Effector memory CD8-positive, alpha-beta T cell (primary cell): ENCODE measurements at regions not wholly inside any gene's neighbourhood (a gene's known extent, or its start where the extent isn't known, plus 50 kb on each side); places are given as distances from the start of the nearest gene placed in this dataset.
"Not testable (repeated sequence)": the region's sequence is repeated elsewhere in the genome, so short reads cannot be mapped to it uniquely, and the experiment has no call there.

Source experiments
- ATAC-seq: fragments of 150-1000 bp; cut with Tn5 transposase; replicated peaks from 2 replicates; pipeline ENCODE4 v1.10.0; 2021; ENCODE audit warnings: mild to moderate bottlenecking, moderate library complexity
- DNase-seq, 3 experiments: peaks; one replicate each; pipeline ENCODE4 v3.0.0; 2021
- H3K27ac Mint-ChIP-seq, 2 donors: one replicate each; pipeline ENCODE4 v1.8.0; 2022; ENCODE audit warnings: mild to moderate bottlenecking in 2 of 2, mixed read lengths in 2 of 2, moderate library complexity in 2 of 2
- H3K27me3 Mint-ChIP-seq, 2 donors: one replicate each; pipeline ENCODE4 v1.8.0; 2022; ENCODE audit warnings: mixed read lengths in 2 of 2
- H3K36me3 Mint-ChIP-seq: one replicate; pipeline ENCODE4 v1.8.0; 2022; ENCODE audit warnings: mild to moderate bottlenecking, moderate library complexity, mixed read lengths; ENCODE audit not compliant: insufficient read depth
- H3K4me1 Mint-ChIP-seq, 2 donors: one replicate each; pipeline ENCODE4 v1.8.0; 2022; ENCODE audit warnings: low read depth in 2 of 2, mixed read lengths in 2 of 2
- H3K4me3 Mint-ChIP-seq, 2 donors: one replicate each; pipeline ENCODE4 v1.8.0; 2022; ENCODE audit warnings: mild to moderate bottlenecking in 2 of 2, mixed read lengths in 2 of 2, moderate library complexity in 2 of 2
- H3K9me3 Mint-ChIP-seq, 2 donors: one replicate each; pipeline ENCODE4 v1.8.0; 2022; ENCODE audit warnings: mixed read lengths in 2 of 2

DNA sequence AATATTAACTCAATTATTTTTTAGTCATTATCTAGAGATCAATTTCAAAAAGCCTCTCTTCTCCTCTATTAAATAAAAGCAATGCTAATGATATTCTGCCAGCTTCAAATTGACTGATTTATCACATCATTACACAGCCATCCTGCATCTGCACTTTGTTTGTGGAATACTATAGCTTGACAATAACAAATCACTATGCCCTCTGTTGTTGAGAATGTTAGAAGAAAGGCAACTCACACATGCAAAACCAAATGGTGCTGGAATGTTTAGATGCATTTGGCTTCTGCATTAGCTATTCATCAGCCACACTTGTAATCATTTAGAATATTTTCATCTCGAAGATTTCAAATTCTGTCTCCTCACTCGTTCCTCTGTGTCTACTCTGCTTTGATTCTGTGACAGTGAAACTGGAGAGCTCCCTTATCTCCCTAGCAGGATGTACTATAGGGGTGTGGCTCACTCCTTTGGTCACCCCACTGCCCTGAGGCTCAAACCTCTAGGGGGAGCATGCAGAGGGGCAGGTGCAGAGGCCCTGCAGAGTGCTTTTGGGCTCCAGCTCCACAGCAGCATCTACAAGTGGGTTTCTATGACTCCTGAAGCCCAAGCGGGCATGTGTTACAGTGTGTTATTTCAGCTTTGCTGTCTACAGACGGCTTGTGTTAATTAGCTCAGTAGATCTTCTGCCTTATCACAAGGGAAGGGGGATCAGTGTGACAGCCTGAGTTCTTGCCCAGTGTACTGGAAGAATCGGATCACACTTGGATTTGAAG lies 454.1 kb upstream of the BCHE start:
- no peak overlapping the region for H3K27ac Mint-ChIP-seq
- no peaks in the 10 kb centered on the region for H3K4me1 Mint-ChIP-seq
- no peak for ATAC-seq
- H3K9me3 Mint-ChIP-seq = peaks cover 14 to 23% of the 10 kb centered on the region in 2 donors
- H3K36me3 Mint-ChIP-seq = no peaks in the 10 kb centered on the region
- no peak overlapping the region for H3K4me3 Mint-ChIP-seq
- no peaks in the 10 kb centered on the region for H3K27me3 Mint-ChIP-seq
- no peak for DNase-seq

DNA sequence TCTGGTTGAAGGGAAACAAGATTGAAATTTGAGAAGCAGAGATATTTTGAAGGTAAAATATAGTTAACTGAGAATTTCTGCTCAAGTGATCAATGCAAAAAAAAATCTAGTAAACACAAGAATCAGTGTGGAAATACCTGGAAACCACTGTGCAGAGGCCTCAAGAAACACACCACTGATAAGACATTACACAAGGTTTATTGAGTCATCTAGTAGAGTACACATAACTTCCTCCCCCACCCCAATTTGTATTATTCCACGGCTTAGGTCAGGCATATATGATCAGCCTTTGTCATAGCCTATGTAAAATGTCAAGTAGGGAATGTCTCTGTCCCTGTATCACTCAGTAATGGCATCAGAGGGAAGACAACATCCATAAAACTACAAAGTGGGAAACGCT lies 447.8 kb upstream of the BCHE start:
- Mint-ChIP-seq H3K4me1 (no peaks in the 10 kb centered on the region), H3K36me3 (no peaks in the 10 kb centered on the region), H3K27ac (no peak overlapping the region), H3K27me3 (no peaks in the 10 kb centered on the region), H3K9me3 (peaks cover 9 to 11% of the 10 kb centered on the region in 2 donors), H3K4me3 (no peak overlapping the region)
- ATAC-seq (no peak), DNase-seq (no peak)

DNA sequence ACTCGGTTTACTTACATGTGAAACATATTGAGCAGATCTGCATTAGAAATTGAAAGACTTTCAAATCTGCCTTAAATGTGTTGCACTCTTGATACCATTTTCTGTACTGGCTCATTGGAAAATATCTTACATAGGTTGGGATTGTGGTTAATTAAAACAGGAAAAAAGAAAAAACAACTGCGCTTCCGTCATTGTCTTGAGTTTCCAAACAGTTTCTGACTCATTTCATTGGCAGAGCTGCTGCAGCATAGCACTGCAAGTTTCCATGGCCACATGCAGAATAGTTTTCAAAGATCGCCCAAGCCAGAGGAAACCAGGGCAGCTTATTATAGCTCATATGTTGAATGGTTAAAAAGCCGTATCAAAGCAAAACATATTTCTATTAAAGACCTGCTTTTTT lies 446.6 kb upstream of the BCHE start:
- no peak for ATAC-seq
- peaks cover 9 to 11% of the 10 kb centered on the region in 2 donors for H3K9me3 Mint-ChIP-seq
- H3K4me3 Mint-ChIP-seq = no peak overlapping the region
- DNase-seq = no peak
- H3K27ac Mint-ChIP-seq = no peak overlapping the region
- H3K27me3 Mint-ChIP-seq = no peaks in the 10 kb centered on the region
- no peaks in the 10 kb centered on the region for H3K36me3 Mint-ChIP-seq
- H3K4me1 Mint-ChIP-seq = no peaks in the 10 kb centered on the region

DNA sequence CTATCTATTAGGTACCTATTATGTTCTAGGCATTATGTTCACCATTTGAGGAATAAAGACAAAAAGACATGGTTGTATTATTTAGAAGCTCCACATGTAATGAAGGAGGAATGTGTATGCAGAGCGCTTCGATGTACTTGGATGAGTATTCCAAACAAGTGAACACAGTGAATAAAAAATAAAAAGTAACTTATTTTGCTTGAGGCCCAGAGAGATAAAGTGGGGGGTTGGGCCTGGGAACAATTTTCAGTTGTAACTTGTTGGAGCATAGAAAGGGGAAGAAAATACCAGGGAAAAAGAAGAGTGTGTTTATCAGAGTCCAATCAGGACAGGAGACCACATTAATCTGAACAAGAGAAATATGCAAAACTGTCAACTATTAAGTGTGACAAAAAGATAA lies 445.7 kb upstream of the BCHE start:
- Mint-ChIP-seq H3K4me3 (no peak overlapping the region), H3K4me1 (no peaks in the 10 kb centered on the region), H3K36me3 (no peaks in the 10 kb centered on the region), H3K27me3 (no peaks in the 10 kb centered on the region), H3K27ac (no peak overlapping the region), H3K9me3 (peaks cover 4 to 9% of the 10 kb centered on the region in 2 donors)
- ATAC-seq = no peak
- no peak for DNase-seq

DNA sequence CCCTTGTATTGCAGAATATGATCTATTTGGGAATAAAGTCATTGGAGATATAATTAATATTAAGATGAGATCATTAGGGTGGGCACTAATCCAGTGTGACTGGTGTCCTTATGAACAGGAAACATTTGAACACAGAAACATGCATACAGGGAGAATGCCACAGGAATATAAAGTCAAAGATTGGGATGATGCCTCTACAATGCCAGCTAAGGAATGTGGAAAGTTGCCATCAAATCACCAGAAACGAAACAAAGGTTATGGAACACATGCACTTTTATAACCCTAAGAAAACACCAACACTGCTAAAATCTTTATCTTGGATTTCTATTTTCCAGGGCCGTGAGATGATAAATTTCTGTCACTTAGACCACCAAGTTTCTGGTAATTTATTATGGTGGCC lies 442.4 kb upstream of the BCHE start:
- no peaks in the 10 kb centered on the region for H3K4me1 Mint-ChIP-seq
- no peak overlapping the region for H3K4me3 Mint-ChIP-seq
- no peak for ATAC-seq
- H3K27me3 Mint-ChIP-seq = no peaks in the 10 kb centered on the region
- H3K27ac Mint-ChIP-seq = no peak overlapping the region
- DNase-seq = no peak
- H3K9me3 Mint-ChIP-seq = peaks cover 4 to 7% of the 10 kb centered on the region in 2 donors
- no peaks in the 10 kb centered on the region for H3K36me3 Mint-ChIP-seq

DNA sequence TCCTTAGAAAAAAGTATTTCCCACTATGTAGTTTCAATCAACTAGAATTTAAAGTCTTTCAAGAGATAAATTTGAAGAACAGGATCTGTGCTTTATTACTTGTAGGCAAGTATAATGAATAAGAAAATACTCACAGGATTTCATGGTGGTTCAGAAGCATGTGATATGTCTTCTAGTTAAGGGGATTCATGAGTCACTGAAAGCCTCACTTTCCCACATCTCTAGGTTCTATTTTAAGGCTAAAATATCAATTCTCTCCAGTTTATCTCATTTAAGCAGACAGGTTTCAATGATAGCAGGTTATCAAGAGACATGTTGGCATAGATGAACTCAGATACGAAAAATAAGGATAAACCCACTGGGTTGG lies 437.8 kb upstream of the BCHE start:
- DNase-seq = no peak
- Mint-ChIP-seq H3K9me3 (peaks cover 2 to 4% of the 10 kb centered on the region in 2 donors), H3K4me1 (no peaks in the 10 kb centered on the region), H3K4me3 (no peak overlapping the region), H3K36me3 (no peaks in the 10 kb centered on the region), H3K27ac (no peak overlapping the region), H3K27me3 (no peaks in the 10 kb centered on the region)
- no peak for ATAC-seq

DNA sequence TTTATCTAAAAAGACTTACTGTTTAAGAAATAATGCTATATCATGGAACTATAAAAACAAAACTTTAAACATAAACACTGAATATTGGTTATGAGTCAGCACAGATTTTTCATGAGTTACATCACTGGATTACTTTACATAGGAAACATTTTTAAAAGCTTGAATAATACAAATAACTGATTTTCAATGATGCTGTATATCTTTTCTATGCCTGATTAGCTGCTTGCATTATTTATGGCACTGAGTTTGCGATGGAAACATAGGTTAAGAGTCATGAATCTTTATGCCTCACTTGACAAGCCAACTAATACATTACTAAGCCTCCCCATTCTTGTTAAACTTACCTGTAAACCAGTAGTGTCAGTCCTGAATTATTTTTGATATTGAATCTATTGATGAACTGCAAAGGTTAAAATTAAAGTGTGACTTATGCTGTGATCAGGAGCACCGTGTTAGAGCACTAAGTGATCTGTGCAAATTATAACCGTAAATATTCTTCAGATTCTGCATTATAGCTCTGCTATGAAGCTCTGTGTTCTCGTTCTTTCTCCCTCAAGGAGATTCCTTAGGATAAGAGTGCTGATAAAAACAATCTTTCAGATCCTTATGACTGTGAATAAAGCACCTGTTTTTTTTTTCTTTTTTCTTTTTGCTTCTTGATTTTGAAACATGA lies 437.3 kb upstream of the BCHE start:
- Mint-ChIP-seq H3K36me3 (no peaks in the 10 kb centered on the region), H3K4me1 (no peaks in the 10 kb centered on the region), H3K9me3 (peaks cover 2 to 4% of the 10 kb centered on the region in 2 donors), H3K27me3 (no peaks in the 10 kb centered on the region), H3K27ac (no peak overlapping the region), H3K4me3 (no peak overlapping the region)
- DNase-seq = no peak
- no peak for ATAC-seq

DNA sequence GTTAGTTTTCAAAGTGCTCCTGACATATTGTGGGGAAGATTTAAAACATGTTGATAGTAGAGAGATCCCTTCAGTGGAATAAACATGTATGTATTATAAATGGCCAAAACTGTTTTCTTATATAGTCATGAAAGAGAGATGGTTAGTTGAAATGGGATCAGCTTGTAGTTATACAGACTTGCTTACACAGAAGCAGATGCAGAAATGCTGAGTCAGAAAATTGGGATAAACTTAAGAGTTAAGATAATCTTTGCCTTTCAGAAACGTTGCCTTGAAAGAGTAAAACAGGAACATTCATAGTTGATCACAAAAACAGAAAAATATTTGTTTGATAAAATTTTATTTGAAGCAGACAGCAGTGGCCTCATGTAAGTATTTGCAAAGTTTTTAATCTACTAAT lies 433.2 kb upstream of the BCHE start:
- DNase-seq (no peak), ATAC-seq (no peak)
- Mint-ChIP-seq H3K36me3 (no peaks in the 10 kb centered on the region), H3K4me3 (no peak overlapping the region), H3K27ac (no peak overlapping the region), H3K27me3 (no peaks in the 10 kb centered on the region), H3K4me1 (no peaks in the 10 kb centered on the region), H3K9me3 (no peaks in the 10 kb centered on the region)

DNA sequence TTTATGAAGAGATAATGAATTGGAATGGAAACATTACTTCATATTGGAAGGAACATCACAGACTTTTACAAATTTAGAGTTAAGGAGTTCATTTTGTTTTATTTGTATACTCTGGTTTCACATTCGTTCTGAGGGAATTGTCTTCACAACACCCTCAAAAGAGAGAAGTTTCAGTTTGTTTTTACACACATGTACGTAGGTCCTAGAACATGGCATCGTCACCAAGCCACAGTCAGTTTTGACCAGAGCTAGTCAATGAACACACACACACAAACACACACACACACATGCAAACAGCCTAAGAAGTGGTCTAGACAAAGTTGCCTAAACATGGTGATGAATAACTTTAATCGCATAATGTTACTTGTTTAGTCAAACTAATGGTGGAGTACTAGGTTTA lies 427.9 kb upstream of the BCHE start:
- Mint-ChIP-seq H3K4me3 (no peak overlapping the region), H3K27ac (no peak overlapping the region), H3K36me3 (no peaks in the 10 kb centered on the region), H3K4me1 (no peaks in the 10 kb centered on the region), H3K9me3 (peaks cover 6 to 10% of the 10 kb centered on the region in 2 donors), H3K27me3 (no peaks in the 10 kb centered on the region)
- DNase-seq (no peak), ATAC-seq (no peak)

DNA sequence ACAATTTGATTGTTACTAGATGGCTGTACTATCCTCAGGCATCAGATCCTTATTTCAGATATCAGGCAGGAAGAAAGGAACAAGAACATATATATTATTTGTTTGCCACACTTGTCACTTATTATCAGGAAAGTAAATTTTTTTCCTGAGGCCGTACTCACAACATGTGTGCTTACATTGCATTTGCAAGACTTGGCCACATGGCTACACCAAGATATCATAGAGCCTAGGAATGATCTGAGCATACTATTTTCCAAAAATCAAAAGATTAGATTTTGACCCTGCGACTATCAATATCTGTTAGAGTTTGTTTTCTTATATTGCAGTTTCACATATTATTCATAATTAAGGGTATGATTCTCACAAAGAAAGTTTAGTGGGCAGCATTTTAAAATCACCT lies 426.2 kb upstream of the BCHE start:
- H3K4me3 Mint-ChIP-seq = no peak overlapping the region
- no peak for DNase-seq
- ATAC-seq = no peak
- H3K27ac Mint-ChIP-seq = no peak overlapping the region
- H3K9me3 Mint-ChIP-seq = peaks cover 6 to 10% of the 10 kb centered on the region in 2 donors
- H3K4me1 Mint-ChIP-seq = no peaks in the 10 kb centered on the region
- H3K27me3 Mint-ChIP-seq = no peaks in the 10 kb centered on the region
- H3K36me3 Mint-ChIP-seq = no peaks in the 10 kb centered on the region

DNA sequence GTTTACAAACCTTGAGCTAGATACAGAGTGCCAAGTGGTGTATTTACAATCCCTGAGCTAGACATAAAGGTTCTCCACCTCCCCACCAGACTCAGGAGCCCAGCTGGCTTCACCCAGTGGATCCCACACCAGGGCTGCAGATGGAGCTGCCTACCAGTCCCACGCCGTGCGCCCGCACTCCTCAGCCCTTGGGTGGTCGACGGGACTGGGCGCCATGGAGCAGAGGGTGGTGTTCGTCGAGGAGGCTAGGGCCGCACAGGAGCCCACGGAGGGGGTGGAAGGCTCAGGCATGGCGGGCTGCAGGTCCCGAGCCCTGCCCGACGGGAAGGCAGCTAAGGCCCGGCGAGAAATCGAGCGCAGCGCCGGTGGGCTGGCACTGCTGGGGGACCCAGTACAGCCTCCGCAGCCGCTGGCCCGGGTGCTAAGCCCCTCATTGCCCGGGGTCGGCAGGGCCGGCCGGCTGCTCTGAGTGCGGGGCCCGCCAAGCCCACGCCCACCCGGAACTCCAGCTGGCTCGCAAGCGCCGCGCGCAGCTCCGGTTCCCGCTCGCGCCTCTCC lies 421.1 kb upstream of the BCHE start:
- not testable (repeated sequence) for H3K27me3 Mint-ChIP-seq, H3K4me1 Mint-ChIP-seq, H3K4me3 Mint-ChIP-seq, H3K36me3 Mint-ChIP-seq, H3K27ac Mint-ChIP-seq, DNase-seq, H3K9me3 Mint-ChIP-seq, ATAC-seq

DNA sequence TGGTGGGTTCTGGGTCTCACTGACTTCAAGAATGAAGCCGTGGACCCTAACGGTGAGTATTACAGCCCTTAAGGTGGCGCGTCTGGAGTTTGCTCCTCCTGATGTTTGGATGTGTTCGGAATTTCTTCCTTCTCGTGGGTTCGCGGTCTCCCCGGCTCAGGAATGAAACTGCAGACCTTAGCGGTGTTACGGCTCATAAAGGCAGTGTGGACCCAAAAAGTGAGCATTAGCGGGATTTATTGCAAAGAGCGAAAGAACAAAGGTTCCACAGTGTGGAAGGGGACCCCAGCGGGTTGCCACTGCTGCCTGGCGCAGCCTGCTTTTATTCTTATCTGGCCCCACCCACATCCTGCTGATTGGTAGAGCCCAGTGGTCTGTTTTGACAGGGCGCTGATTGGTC lies 420.5 kb upstream of the BCHE start:
- Mint-ChIP-seq H3K27ac (no peak overlapping the region), H3K4me3 (no peak overlapping the region), H3K4me1 (no peaks in the 10 kb centered on the region), H3K27me3 (no peaks in the 10 kb centered on the region), H3K9me3 (peaks cover 7 to 10% of the 10 kb centered on the region in 2 donors), H3K36me3 (no peaks in the 10 kb centered on the region)
- DNase-seq (no peak), ATAC-seq (no peak)

DNA sequence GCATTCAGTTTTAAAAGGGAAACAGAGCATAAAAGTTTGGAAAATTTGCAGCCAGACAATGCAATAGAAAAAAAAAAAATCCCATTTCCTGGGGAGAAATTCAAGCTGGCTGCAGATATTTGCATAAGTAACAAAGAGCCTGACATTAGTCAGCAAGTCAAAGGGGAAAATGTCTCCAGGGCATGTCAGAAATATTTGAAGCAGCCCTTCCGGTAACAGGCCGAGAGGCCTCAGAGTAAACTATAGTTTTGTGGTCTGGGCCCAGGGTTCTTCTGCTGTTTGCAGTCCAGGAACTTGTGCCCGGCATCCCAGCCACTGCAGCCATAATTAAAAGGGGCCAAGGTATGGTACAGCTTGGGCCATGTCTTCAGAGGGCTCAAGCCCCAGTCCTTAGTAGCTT lies 411.6 kb upstream of the BCHE start:
- Mint-ChIP-seq H3K36me3 (no peaks in the 10 kb centered on the region), H3K9me3 (peaks cover 6 to 14% of the 10 kb centered on the region in 2 donors), H3K4me3 (no peak overlapping the region), H3K27ac (no peak overlapping the region), H3K27me3 (no peaks in the 10 kb centered on the region), H3K4me1 (no peaks in the 10 kb centered on the region)
- DNase-seq (no peak), ATAC-seq (no peak)

DNA sequence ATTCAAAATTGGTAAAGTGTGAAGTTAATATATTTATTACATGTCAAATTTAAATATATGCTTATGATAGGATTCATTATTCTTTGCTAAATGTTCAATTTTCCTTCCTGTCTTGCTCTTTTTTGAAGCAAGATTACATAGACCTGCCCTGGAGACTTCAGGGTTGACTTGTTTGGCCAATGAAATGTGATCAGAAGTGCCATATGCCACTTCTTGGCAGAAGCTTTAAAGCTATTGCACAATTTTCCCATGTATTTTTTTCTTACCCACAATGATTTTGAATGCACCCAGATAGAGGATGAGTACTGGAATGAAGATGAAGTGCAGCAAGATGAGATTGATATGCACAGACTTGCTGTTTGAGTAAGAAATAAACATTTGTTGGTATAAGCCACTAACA lies 406.3 kb upstream of the BCHE start:
- no peaks in the 10 kb centered on the region for H3K4me1 Mint-ChIP-seq
- no peak overlapping the region for H3K4me3 Mint-ChIP-seq
- H3K9me3 Mint-ChIP-seq = peaks cover 4 to 6% of the 10 kb centered on the region in 2 donors
- no peaks in the 10 kb centered on the region for H3K36me3 Mint-ChIP-seq
- no peaks in the 10 kb centered on the region for H3K27me3 Mint-ChIP-seq
- no peak for ATAC-seq
- no peak for DNase-seq
- H3K27ac Mint-ChIP-seq = no peak overlapping the region
